Activated gamma-delta T cell treated with Interleukin-2 at 50 U/mL for 16 hours (primary cell): ENCODE measurements at regions not wholly inside any gene's neighbourhood (a gene's known extent, or its start where the extent isn't known, plus 50 kb on each side); places are given as distances from the start of the nearest gene placed in this dataset.
"Not testable (repeated sequence)": the region's sequence is repeated elsewhere in the genome, so short reads cannot be mapped to it uniquely, and the experiment has no call there.

Experiments
- DNase-seq: peaks from one replicate; pipeline ENCODE4 v3.0.0-alpha.2; 2020

GRCh38 chr1:166700696-166701095 lies 138.6 kb upstream of the POGK start:
- no peak for DNase-seq

- DNase-seq, result no peak
Measured at GRCh38 chr1:166701603-166702100, 137.6 kb upstream of the POGK start.

- DNase-seq, result no peak
Measured at GRCh38 chr1:166703141-166703540, 136.1 kb upstream of the POGK start.

GRCh38 chr1:166703726-166704462 lies 135.4 kb upstream of the POGK start:
- no peak for DNase-seq

GRCh38 chr1:166705376-166706289 lies 133.6 kb upstream of the POGK start:
- no peak for DNase-seq

- DNase-seq, result no peak
Measured at GRCh38 chr1:166716620-166717019, 122.7 kb upstream of the POGK start.

- DNase-seq, result no peak
Measured at GRCh38 chr1:166721145-166721544, 118.1 kb upstream of the POGK start.

GRCh38 chr1:166730299-166730888 lies 108.9 kb upstream of the POGK start:
- DNase-seq, result no peak

GRCh38 chr1:166738140-166738539 lies 101.1 kb upstream of the POGK start:
- DNase-seq, result no peak

- no peak for DNase-seq
Measured at GRCh38 chr1:166738873-166739272, 100.4 kb upstream of the POGK start.

- no peak for DNase-seq
Measured at GRCh38 chr1:166740668-166741276, 98.5 kb upstream of the POGK start.

GRCh38 chr1:166763318-166763717 lies 76.0 kb upstream of the POGK start:
- no peak for DNase-seq

GRCh38 chr1:166766942-166767341 lies 72.3 kb upstream of the POGK start:
- DNase-seq, result no peak

- not testable (repeated sequence) for DNase-seq
Measured at GRCh38 chr1:166784646-166785045, 54.6 kb upstream of the POGK start.

- no peak for DNase-seq
Measured at GRCh38 chr1:166785987-166786386, 53.3 kb upstream of the POGK start.

- no peak for DNase-seq
Measured at GRCh38 chr1:166789286-166789685, 50.0 kb upstream of the POGK start.
